ENCODE measurements at regions not wholly inside any gene's neighbourhood (a gene's known extent, or its start where the extent isn't known, plus 50 kb on each side); places are given as distances from the start of the nearest gene placed in this dataset.

GRCh38 chr18:29741461-29741860, 1301.1 kb downstream of the DSC3 start:
- TF ChIP-seq, protein P1, sequence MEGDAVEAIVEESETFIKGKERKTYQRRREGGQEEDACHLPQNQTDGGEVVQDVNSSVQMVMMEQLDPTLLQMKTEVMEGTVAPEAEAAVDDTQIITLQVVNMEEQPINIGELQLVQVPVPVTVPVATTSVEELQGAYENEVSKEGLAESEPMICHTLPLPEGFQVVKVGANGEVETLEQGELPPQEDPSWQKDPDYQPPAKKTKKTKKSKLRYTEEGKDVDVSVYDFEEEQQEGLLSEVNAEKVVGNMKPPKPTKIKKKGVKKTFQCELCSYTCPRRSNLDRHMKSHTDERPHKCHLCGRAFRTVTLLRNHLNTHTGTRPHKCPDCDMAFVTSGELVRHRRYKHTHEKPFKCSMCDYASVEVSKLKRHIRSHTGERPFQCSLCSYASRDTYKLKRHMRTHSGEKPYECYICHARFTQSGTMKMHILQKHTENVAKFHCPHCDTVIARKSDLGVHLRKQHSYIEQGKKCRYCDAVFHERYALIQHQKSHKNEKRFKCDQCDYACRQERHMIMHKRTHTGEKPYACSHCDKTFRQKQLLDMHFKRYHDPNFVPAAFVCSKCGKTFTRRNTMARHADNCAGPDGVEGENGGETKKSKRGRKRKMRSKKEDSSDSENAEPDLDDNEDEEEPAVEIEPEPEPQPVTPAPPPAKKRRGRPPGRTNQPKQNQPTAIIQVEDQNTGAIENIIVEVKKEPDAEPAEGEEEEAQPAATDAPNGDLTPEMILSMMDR (IDR thresholded peaks at IDR 0.05; ENCODE audit: insufficient read depth, low read length) = no peak
- TF ChIP-seq, protein P2, sequence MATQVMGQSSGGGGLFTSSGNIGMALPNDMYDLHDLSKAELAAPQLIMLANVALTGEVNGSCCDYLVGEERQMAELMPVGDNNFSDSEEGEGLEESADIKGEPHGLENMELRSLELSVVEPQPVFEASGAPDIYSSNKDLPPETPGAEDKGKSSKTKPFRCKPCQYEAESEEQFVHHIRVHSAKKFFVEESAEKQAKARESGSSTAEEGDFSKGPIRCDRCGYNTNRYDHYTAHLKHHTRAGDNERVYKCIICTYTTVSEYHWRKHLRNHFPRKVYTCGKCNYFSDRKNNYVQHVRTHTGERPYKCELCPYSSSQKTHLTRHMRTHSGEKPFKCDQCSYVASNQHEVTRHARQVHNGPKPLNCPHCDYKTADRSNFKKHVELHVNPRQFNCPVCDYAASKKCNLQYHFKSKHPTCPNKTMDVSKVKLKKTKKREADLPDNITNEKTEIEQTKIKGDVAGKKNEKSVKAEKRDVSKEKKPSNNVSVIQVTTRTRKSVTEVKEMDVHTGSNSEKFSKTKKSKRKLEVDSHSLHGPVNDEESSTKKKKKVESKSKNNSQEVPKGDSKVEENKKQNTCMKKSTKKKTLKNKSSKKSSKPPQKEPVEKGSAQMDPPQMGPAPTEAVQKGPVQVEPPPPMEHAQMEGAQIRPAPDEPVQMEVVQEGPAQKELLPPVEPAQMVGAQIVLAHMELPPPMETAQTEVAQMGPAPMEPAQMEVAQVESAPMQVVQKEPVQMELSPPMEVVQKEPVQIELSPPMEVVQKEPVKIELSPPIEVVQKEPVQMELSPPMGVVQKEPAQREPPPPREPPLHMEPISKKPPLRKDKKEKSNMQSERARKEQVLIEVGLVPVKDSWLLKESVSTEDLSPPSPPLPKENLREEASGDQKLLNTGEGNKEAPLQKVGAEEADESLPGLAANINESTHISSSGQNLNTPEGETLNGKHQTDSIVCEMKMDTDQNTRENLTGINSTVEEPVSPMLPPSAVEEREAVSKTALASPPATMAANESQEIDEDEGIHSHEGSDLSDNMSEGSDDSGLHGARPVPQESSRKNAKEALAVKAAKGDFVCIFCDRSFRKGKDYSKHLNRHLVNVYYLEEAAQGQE (IDR thresholded peaks at IDR 0.05; ENCODE audit: insufficient replicate concordance, low read depth) = no peak
